HEK293 (cell line): ENCODE measurements at regions not wholly inside any gene's neighbourhood (a gene's known extent, or its start where the extent isn't known, plus 50 kb on each side); places are given as distances from the start of the nearest gene placed in this dataset.
A peak's percentile ranks its signal among the peaks of the same experiment; 100 is the strongest.

Experiments used
- CTCF ChIA-PET: fragments of 350-600 bp; formaldehyde crosslinking; extraction: SDS; loops from one replicate; lab custom pipeline; 2021; ENCODE audit warnings: antibody characterized with exemption; lab: Yijun Ruan, JAX
- POLR2A ChIA-PET: fragments of 300-600 bp; formaldehyde crosslinking; extraction: SDS; loops from one replicate; lab custom pipeline; 2020; ENCODE audit warnings: antibody characterized with exemption, inconsistent platforms; lab: Yijun Ruan, JAX
- H3K27ac ChIP-seq: fragments of 200-500 bp; sonication (Bioruptor generic); 2 replicates; pipeline ENCODE4 v1.5.1; 2014; ENCODE audit warnings: low read depth, low read length, control low read depth, inconsistent platforms; ENCODE audit errors: extremely low read depth
- H3K36me3 ChIP-seq, 2 experiments: fragments of 200-500 bp in 1 of 2; sonication (Bioruptor generic) in 1 of 2; 1 replicate in 1 of 2; 2 replicates in 1 of 2; pipeline ENCODE4 v1.5.1; 2014 to 2017; ENCODE audit warnings: inconsistent platforms in 2 of 2, low read length in 2 of 2; ENCODE audit not compliant: control insufficient read depth in 2 of 2, insufficient read depth in 1 of 2
- H3K4me1 ChIP-seq: fragments of 200-500 bp; sonication (Bioruptor generic); 2 replicates; pipeline ENCODE4 v1.5.1; 2014; ENCODE audit warnings: mild to moderate bottlenecking, low read length, inconsistent platforms; ENCODE audit not compliant: control insufficient read depth, insufficient read depth
- H3K4me3 ChIP-seq: 2 replicates; pipeline ENCODE4 v1.5.1; 2011; ENCODE audit warnings: low read depth, mild to moderate bottlenecking, control low read depth, low read length, moderate library complexity
- H3K9me3 ChIP-seq: fragments of 200-500 bp; sonication (Bioruptor generic); 2 replicates; pipeline ENCODE4 v1.5.1; 2014; ENCODE audit warnings: low read depth, low read length, inconsistent platforms; ENCODE audit not compliant: control insufficient read depth, insufficient read depth
- KLF7 ChIP-seq: fragments of 450-650 bp; formaldehyde crosslinking; IDR thresholded peaks from 2 replicates; pipeline ENCODE4 v1.5.1; 2016; ENCODE audit warnings: missing biosample characterization, missing genetic modification characterization, borderline replicate concordance
- MYNN ChIP-seq: fragments of 450-650 bp; formaldehyde crosslinking; IDR thresholded peaks from 2 replicates; pipeline ENCODE4 v1.5.1; 2016; ENCODE audit warnings: missing biosample characterization, missing genetic modification characterization, borderline replicate concordance
- OVOL3 ChIP-seq: fragments of 450-650 bp; formaldehyde crosslinking; IDR thresholded peaks from 2 replicates; pipeline ENCODE4 v1.5.1; 2016; ENCODE audit warnings: missing biosample characterization, missing genetic modification characterization
- TCF7L2 ChIP-seq: IDR thresholded peaks from 2 replicates; pipeline ENCODE4 v1.6.1; 2011; ENCODE audit warnings: low read depth, mild to moderate bottlenecking, inconsistent platforms, low read length, moderate library complexity, borderline replicate concordance
- ZEB2 ChIP-seq: fragments of 450-650 bp; formaldehyde crosslinking; IDR thresholded peaks from 2 replicates; pipeline ENCODE4 v1.5.1; 2016; ENCODE audit warnings: missing biosample characterization, missing genetic modification characterization
- ZNF121 ChIP-seq: fragments of 450-650 bp; formaldehyde crosslinking; IDR thresholded peaks from 2 replicates; pipeline ENCODE4 v1.5.1; 2016; ENCODE audit warnings: missing biosample characterization, missing genetic modification characterization
- ZNF140 ChIP-seq: fragments of 450-650 bp; formaldehyde crosslinking; IDR thresholded peaks from 2 replicates; pipeline ENCODE4 v1.5.1; 2016; ENCODE audit warnings: missing biosample characterization, missing genetic modification characterization
- ZNF157 ChIP-seq: fragments of 450-650 bp; formaldehyde crosslinking; IDR thresholded peaks from 2 replicates; pipeline ENCODE4 v1.5.1; 2016; ENCODE audit warnings: missing biosample characterization, missing genetic modification characterization
- ZNF211 ChIP-seq: fragments of 450-650 bp; formaldehyde crosslinking; IDR thresholded peaks from 2 replicates; pipeline ENCODE4 v1.5.1; 2016; ENCODE audit warnings: low read depth, missing biosample characterization, missing genetic modification characterization
- ZNF223 ChIP-seq: fragments of 450-650 bp; formaldehyde crosslinking; IDR thresholded peaks from 2 replicates; pipeline ENCODE4 v1.5.1; 2016; ENCODE audit warnings: missing biosample characterization, missing genetic modification characterization
- ZNF350 ChIP-seq: fragments of 450-650 bp; formaldehyde crosslinking; IDR thresholded peaks from 2 replicates; pipeline ENCODE4 v1.5.0; 2017; ENCODE audit warnings: missing biosample characterization, mild to moderate bottlenecking, missing genetic modification characterization
- ZNF354C ChIP-seq: fragments of 450-650 bp; formaldehyde crosslinking; IDR thresholded peaks from 2 replicates; pipeline ENCODE4 v1.5.1; 2016; ENCODE audit warnings: missing biosample characterization, missing genetic modification characterization, low read depth, borderline replicate concordance
- ZNF549 ChIP-seq: fragments of 450-650 bp; IDR thresholded peaks from 2 replicates; pipeline ENCODE4 v1.5.1; 2018; ENCODE audit warnings: missing biosample characterization, missing genetic modification characterization, mild to moderate bottlenecking, inconsistent platforms, moderate library complexity
- ZNF610 ChIP-seq: fragments of 450-650 bp; formaldehyde crosslinking; IDR thresholded peaks from 2 replicates; pipeline ENCODE4 v1.5.1; 2016; ENCODE audit warnings: missing biosample characterization, missing genetic modification characterization, borderline replicate concordance
- ZNF768 ChIP-seq: fragments of 450-650 bp; formaldehyde crosslinking; IDR thresholded peaks from 2 replicates; pipeline ENCODE4 v1.5.1; 2018; ENCODE audit warnings: missing biosample characterization, mild to moderate bottlenecking, missing genetic modification characterization
- TF ChIP-seq, protein P1 (sequence below): fragments of 450-650 bp; formaldehyde crosslinking; IDR thresholded peaks from 2 replicates; pipeline ENCODE4 v1.5.1; 2016; ENCODE audit warnings: missing biosample characterization, missing genetic modification characterization
- TF ChIP-seq, protein P2 (sequence below): fragments of 450-650 bp; formaldehyde crosslinking; IDR thresholded peaks from 2 replicates; pipeline ENCODE4 v1.5.1; 2016; ENCODE audit warnings: missing biosample characterization, missing genetic modification characterization
- TF ChIP-seq, protein P3 (sequence below): sonication (generic); formaldehyde crosslinking; IDR thresholded peaks from 2 replicates; pipeline ENCODE4 v1.8.1; 2022; ENCODE audit warnings: mild to moderate bottlenecking, moderate library complexity, missing genetic modification reagents

DNA sequence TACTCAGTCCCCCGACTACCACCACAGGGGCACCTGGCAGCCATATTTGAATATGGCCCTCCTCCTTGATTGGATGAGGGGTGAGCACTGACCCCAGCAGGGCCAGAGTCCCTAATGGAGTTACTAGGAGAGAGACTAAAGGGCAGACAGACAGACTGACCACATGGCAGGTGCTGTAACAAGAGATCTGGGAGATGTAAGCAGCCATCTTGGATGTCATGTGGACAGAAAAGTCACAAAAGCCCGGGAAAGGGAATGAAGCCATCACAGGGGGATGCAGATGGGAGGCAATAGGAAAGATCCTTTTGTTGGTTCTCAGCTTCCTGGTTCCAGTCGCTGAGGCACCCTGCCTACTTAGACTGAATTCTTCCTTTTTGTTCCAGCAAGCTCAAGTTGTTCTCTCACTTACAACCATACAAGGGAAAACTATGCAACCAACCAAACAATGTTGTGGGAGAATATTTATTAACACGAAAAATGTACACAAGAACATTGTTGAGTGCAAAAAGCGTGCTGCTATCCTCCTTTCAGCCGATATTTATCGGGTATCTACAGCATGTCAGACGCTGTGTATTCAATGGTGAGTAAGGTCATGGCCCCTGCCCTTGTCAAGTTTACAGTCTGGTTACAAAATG lies 511.6 kb upstream of the PROK2 start (continued):
- TF ChIP-seq, protein P1, sequence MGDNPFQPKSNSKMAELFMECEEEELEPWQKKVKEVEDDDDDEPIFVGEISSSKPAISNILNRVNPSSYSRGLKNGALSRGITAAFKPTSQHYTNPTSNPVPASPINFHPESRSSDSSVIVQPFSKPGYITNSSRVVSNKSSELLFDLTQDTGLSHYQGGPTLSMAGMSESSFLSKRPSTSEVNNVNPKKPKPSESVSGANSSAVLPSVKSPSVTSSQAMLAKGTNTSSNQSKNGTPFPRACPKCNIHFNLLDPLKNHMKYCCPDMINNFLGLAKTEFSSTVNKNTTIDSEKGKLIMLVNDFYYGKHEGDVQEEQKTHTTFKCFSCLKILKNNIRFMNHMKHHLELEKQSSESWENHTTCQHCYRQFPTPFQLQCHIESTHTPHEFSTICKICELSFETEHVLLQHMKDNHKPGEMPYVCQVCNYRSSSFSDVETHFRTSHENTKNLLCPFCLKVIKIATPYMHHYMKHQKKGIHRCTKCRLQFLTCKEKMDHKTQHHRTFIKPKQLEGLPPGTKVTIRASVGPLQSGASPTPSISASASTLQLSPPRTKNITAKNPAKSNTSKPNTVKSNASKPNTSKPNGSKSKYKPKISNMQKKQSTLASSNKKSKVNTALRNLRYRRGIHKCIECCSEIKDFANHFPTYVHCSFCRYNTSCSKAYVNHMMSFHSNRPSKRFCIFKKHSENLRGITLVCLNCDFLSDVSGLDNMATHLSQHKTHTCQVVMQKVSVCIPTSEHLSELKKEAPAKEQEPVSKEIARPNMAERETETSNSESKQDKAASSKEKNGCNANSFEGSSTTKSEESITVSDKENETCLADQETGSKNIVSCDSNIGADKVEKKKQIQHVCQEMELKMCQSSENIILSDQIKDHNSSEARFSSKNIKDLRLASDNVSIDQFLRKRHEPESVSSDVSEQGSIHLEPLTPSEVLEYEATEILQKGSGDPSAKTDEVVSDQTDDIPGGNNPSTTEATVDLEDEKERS, result no peak
- no peak for TF ChIP-seq MYNN (tag by site-specific recombination)
- TF ChIP-seq OVOL3, result no peak
- no peak for TF ChIP-seq ZNF140 (tag by site-specific recombination)
- TF ChIP-seq, all 188 proteins: peak for 0

DNA sequence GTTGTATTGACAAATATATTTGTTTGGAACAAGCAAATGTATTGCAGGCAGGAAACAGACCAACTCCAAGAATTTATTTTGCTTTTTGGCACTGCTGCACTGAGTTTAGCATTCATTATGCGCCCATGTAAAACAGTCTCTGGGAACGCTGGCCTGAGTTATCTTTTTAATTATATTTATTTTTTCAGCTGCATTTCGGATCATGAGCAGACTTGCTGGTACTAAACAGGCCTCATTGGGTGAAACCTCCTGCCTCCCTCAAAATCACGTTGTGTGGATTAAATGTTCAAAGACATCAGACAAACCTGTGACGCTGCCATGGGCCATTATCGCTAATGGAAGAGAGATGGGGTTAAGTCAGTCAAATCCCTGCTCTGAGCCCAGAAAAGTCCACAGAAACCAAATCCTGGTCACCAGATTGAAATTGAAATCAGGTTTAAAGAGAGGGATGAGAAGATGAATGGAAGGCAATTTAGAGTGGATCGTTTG lies 511.1 kb upstream of the PROK2 start:
- no peaks in the 10 kb centered on the region for H3K4me1 ChIP-seq
- ChIA-PET CTCF (no interaction called here), POLR2A (no interaction called here)
- no peaks in the 10 kb centered on the region for H3K36me3 ChIP-seq
- TF ChIP-seq TCF7L2, result no peak
- TF ChIP-seq, protein P2, sequence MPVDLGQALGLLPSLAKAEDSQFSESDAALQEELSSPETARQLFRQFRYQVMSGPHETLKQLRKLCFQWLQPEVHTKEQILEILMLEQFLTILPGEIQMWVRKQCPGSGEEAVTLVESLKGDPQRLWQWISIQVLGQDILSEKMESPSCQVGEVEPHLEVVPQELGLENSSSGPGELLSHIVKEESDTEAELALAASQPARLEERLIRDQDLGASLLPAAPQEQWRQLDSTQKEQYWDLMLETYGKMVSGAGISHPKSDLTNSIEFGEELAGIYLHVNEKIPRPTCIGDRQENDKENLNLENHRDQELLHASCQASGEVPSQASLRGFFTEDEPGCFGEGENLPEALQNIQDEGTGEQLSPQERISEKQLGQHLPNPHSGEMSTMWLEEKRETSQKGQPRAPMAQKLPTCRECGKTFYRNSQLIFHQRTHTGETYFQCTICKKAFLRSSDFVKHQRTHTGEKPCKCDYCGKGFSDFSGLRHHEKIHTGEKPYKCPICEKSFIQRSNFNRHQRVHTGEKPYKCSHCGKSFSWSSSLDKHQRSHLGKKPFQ (tag by site-specific recombination), result no peak
- TF ChIP-seq KLF7, result no peak
- no peak for TF ChIP-seq ZNF549 (tag by site-specific recombination)
- TF ChIP-seq ZNF610 (tag by site-specific recombination), result no peak
- no peak for TF ChIP-seq ZNF211 (tag by site-specific recombination)
- no peak for TF ChIP-seq ZEB2 (tag by site-specific recombination)
- no peak for TF ChIP-seq ZNF350 (tag by site-specific recombination)
- TF ChIP-seq ZNF354C (tag by site-specific recombination), result no peak
- no peak overlapping the region for H3K27ac ChIP-seq
- H3K4me3 ChIP-seq, result no peak overlapping the region
- H3K9me3 ChIP-seq, result no peaks in the 10 kb centered on the region

DNA sequence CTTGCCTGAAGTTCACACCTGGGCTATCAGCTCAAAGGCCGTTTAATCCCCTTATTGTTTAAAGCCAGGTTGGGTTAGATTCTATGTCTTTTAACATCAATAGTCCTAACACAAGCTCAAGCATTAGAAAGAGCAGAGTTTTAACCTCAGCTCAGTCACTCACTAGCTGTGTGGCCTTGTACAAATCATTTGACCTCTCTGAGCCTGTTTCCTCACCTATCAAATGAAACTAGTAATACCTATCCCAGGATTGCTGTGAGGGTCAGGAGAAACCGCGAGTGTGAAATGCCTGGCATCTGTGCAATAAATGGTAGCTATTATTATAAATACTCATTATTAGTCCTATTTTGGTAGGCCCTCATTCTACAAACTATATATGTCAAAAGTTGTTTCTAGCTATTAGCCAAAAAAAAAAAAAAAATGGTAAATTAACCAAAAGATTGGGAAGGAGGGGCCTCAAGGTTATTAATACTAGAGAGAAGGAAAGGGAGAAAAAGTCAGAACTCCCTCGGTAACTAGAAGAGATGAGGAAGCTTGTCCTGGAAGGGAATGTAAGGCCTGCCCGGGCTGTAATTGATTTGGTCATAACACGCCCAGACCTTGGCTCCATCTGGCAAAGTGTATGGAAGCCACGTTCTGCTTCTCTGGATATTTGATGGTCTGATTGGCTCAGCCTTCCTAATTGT lies 510.5 kb upstream of the PROK2 start:
- ChIA-PET POLR2A (no interaction called here), CTCF (no interaction called here)

More for the DNA sequence above, 510.5 kb upstream of the PROK2 start:
- no peak overlapping the region for H3K27ac ChIP-seq
- H3K36me3 ChIP-seq, result no peaks in the 10 kb centered on the region
- TF ChIP-seq, protein P3, sequence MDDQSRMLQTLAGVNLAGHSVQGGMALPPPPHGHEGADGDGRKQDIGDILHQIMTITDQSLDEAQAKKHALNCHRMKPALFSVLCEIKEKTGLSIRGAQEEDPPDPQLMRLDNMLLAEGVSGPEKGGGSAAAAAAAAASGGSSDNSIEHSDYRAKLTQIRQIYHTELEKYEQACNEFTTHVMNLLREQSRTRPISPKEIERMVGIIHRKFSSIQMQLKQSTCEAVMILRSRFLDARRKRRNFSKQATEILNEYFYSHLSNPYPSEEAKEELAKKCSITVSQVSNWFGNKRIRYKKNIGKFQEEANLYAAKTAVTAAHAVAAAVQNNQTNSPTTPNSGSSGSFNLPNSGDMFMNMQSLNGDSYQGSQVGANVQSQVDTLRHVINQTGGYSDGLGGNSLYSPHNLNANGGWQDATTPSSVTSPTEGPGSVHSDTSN (CRISPR knock-in tag), result no peak
- TF ChIP-seq ZNF768 (tag by site-specific recombination) (0 out of 2 replicates have a peak, but pooled peaks have one; percentile 18), ZNF223 (tag by site-specific recombination) (no peak), ZNF157 (tag by site-specific recombination) (peak; percentile 84), ZNF121 (no peak)
- no peak overlapping the region for H3K4me3 ChIP-seq
- no peaks in the 10 kb centered on the region for H3K9me3 ChIP-seq
- H3K4me1 ChIP-seq, result no peaks in the 10 kb centered on the region
